Upper lobe of right lung (tissue), 1 donor: ENCODE measurements at regions not wholly inside any gene's neighbourhood (a gene's known extent, or its start where the extent isn't known, plus 50 kb on each side); places are given as distances from the start of the nearest gene placed in this dataset.

Experiments
- ATAC-seq: fragments of 200-7000 bp; cut with Tn5 transposase; one replicate; pipeline ENCODE4 v1.9.1; 2020; ENCODE audit warnings: mild to moderate bottlenecking, moderate library complexity
- DNase-seq: peaks from one replicate; pipeline ENCODE4 v3.0.0-alpha.2; 2020
- H3K27ac ChIP-seq: fragments of 200-600 bp; one replicate; pipeline ENCODE4 v1.8.0; 2022
- H3K27me3 ChIP-seq: fragments of 200-600 bp; one replicate; pipeline ENCODE4 v1.8.0; 2022; ENCODE audit warnings: mild to moderate bottlenecking
- H3K36me3 ChIP-seq: fragments of 200-600 bp; one replicate; pipeline ENCODE4 v1.8.0; 2022
- H3K4me1 ChIP-seq: fragments of 200-600 bp; one replicate; pipeline ENCODE4 v1.8.0; 2022
- H3K4me3 ChIP-seq: fragments of 200-600 bp; one replicate; pipeline ENCODE4 v1.8.0; 2022; ENCODE audit warnings: mild to moderate bottlenecking
- H3K9me3 ChIP-seq: fragments of 200-600 bp; one replicate; pipeline ENCODE4 v1.8.0; 2022
- CTCF ChIP-seq: fragments of 200-600 bp; IDR thresholded peaks from one replicate; pipeline ENCODE4 v1.8.0; 2022; ENCODE audit warnings: antibody characterized with exemption
- intact Hi-C: fragments of 100-400 bp; cut with DNase I; formaldehyde crosslinking; loops from one replicate; pipeline ENCODE4 v1.11.0; 2022
- donor health status: DM: no; HTN: yes; CAD: no; lungs with severe emphysema.

- no peak for TF ChIP-seq CTCF
These were observed 183.5 kb upstream of the FSTL5 start for GRCh38 chr4:162347156-162347841.

GRCh38 chr4:162343967-162344366, 180.2 kb upstream of the FSTL5 start:
- Histone ChIP-seq H3K27ac (no peak overlapping the region), H3K36me3 (no peaks in the 10 kb centered on the region), H3K9me3 (no peaks in the 10 kb centered on the region), H3K4me1 (no peaks in the 10 kb centered on the region), H3K27me3 (no peaks in the 10 kb centered on the region), H3K4me3 (no peak overlapping the region)
- ATAC-seq (no peak), DNase-seq (no peak)
- TF ChIP-seq CTCF, result no peak
- intact Hi-C loops, result no loop called here

More at GRCh38 chr4:162347156-162347841, 183.5 kb upstream of the FSTL5 start:
- DNase-seq (no peak), ATAC-seq (no peak)
- H3K4me1 ChIP-seq, result no peaks in the 10 kb centered on the region
- H3K27me3 ChIP-seq, result no peaks in the 10 kb centered on the region
- no peak overlapping the region for H3K4me3 ChIP-seq
- intact Hi-C loops, result no loop called here
- no peaks in the 10 kb centered on the region for H3K36me3 ChIP-seq
- H3K27ac ChIP-seq, result no peak overlapping the region
- H3K9me3 ChIP-seq, result no peaks in the 10 kb centered on the region

GRCh38 chr4:162341533-162341932, 177.7 kb upstream of the FSTL5 start:
- no peak for ATAC-seq
- Histone ChIP-seq H3K4me1 (no peaks in the 10 kb centered on the region), H3K36me3 (no peaks in the 10 kb centered on the region), H3K27me3 (no peaks in the 10 kb centered on the region), H3K27ac (no peak overlapping the region), H3K4me3 (no peak overlapping the region), H3K9me3 (no peaks in the 10 kb centered on the region)
- no peak for TF ChIP-seq CTCF
- no peak for DNase-seq
- intact Hi-C loops, result no loop called here

GRCh38 chr4:162323919-162324318, 160.1 kb upstream of the FSTL5 start:
- Histone ChIP-seq H3K27ac (no peak overlapping the region), H3K36me3 (no peaks in the 10 kb centered on the region), H3K27me3 (no peaks in the 10 kb centered on the region), H3K4me1 (no peaks in the 10 kb centered on the region), H3K4me3 (no peak overlapping the region), H3K9me3 (no peaks in the 10 kb centered on the region)
- peak; percentile 57 for ATAC-seq
- intact Hi-C loops, result no loop called here
- DNase-seq, result no peak
- no peak for TF ChIP-seq CTCF

- H3K9me3 ChIP-seq, result no peaks in the 10 kb centered on the region
- no peaks in the 10 kb centered on the region for H3K27me3 ChIP-seq
- no peaks in the 10 kb centered on the region for H3K36me3 ChIP-seq
- H3K4me1 ChIP-seq, result no peaks in the 10 kb centered on the region
- intact Hi-C loops, result no loop called here
- no peak overlapping the region for H3K4me3 ChIP-seq
- no peak for TF ChIP-seq CTCF
- DNase-seq (no peak), ATAC-seq (no peak)
- no peak overlapping the region for H3K27ac ChIP-seq
These were observed 158.3 kb upstream of the FSTL5 start for GRCh38 chr4:162322054-162322453.

- Histone ChIP-seq H3K27me3 (no peaks in the 10 kb centered on the region), H3K27ac (no peak overlapping the region), H3K4me3 (no peak overlapping the region), H3K4me1 (no peaks in the 10 kb centered on the region), H3K36me3 (no peaks in the 10 kb centered on the region), H3K9me3 (no peaks in the 10 kb centered on the region)
- TF ChIP-seq CTCF, result no peak
- intact Hi-C loops, result no loop called here
- ATAC-seq (no peak), DNase-seq (no peak)
These were observed 122.0 kb upstream of the FSTL5 start for GRCh38 chr4:162285753-162286152.
